Activated CD4-positive, CD25-positive, alpha-beta regulatory T cell treated with anti-CD3 and anti-CD28 coated beads, Interleukin-2, amount 50 U/mL, for 24 hours (primary cell): ENCODE measurements at regions not wholly inside any gene's neighbourhood (a gene's known extent, or its start where the extent isn't known, plus 50 kb on each side); places are given as distances from the start of the nearest gene placed in this dataset.

ENCODE experiments used
- ATAC-seq, 2 donors: fragments of 150-1000 bp; cut with Tn5 transposase; one replicate each; pipeline ENCODE4 v1.10.0; 2021; ENCODE audit warnings: mild to moderate bottlenecking in 1 of 2, moderate library complexity in 1 of 2

GRCh38 chr9:90290716-90291485 is 351.7 kb downstream of the DIRAS2 start:
- no peak for ATAC-seq

- no peak for ATAC-seq
Measured at GRCh38 chr9:90296539-90296938, 346.1 kb downstream of the DIRAS2 start.

DNA sequence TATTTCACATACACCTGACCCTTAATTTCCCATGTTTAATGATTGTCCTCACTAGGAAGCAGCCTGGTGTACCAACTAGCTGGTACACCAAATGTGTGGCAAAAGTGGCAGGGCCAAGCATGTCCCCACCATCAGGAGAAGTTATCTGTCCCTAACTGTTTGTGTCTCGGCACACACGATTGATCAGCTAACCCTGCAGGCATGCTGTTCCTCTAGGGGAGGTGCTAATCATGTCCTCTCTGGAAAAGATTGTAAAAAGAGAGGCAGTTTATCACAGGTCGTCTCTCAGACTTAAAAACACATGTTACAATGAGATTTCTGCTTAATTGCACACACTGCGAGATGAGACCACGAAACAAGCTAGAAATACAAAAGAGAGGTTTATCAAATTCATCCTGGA is 342.7 kb downstream of the DIRAS2 start:
- ATAC-seq = no peak

DNA sequence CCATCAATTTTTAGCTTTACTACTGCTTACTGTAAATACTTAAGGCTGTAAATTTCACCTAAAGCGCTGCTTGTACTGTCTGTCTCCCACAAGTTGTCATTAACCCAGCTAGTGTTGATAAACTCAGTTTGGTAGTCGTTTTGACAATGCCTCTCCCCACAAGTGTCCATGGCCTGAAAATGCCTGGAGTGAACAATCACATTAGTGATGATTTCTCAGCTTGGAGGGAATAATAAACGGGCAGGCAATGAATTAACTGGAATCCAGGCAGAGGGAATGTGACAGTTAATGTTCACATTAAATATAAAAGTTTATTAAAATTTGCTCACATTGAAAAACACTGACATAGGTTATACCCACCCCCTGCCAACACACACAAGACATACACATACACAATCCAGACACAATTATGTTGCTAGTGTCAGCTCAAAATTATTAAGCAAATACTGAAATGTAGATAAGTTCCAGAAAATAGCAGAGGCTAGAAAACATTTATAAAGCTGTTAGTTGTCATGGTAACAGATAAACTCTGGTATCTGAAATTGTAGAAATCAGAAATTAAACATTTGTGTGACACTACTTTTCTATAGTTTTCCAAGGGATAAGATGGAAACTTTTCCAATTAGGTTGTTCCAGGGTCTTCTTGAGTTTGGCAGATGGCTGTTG is 341.9 kb downstream of the DIRAS2 start:
- ATAC-seq = no peak

DNA sequence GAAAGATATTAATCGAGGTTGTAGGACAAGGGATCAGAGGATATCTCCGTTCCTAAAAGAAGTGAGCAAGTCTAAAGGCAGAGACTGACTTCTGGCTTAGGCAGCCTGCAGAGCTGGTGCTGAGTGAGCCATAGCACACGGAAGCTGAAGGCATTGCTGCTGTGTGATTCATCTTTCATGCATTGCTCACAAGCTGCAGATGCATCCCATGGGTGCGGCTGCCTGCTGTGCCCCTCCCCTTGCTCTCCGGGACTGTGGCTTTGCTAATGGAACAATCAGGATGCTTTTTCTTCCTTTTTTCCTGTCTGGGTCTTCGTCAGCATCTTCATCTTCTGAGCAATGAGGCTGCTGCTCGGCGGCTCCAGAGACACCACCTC is 341.4 kb downstream of the DIRAS2 start:
- no peak for ATAC-seq

- no peak for ATAC-seq
Measured at GRCh38 chr9:90303655-90304054, 339.0 kb downstream of the DIRAS2 start.

DNA sequence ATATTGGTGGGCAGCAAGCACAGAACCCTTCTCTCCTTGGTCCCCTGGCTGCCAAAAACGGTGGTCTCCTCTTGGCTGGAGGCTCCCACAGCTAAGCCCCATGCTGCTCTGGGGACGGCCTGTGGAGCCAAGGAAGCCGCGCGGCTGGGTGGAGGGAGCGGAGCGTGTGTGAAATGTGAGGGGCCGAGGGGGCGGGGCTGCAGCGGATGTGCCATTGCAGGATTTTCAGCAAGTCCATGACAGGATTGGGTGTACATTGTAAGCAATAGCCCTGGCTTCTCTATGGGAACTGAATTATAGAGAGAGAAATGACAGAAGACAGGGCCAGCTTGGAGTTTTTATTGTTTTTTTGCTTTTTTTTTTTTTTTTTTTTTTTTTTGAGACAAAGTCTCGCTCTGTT is 336.5 kb downstream of the DIRAS2 start:
- ATAC-seq = no peak

GRCh38 chr9:90307167-90307833 is 335.3 kb downstream of the DIRAS2 start:
- ATAC-seq = no peak

GRCh38 chr9:90307891-90308290 is 334.7 kb downstream of the DIRAS2 start:
- ATAC-seq = no peak

DNA sequence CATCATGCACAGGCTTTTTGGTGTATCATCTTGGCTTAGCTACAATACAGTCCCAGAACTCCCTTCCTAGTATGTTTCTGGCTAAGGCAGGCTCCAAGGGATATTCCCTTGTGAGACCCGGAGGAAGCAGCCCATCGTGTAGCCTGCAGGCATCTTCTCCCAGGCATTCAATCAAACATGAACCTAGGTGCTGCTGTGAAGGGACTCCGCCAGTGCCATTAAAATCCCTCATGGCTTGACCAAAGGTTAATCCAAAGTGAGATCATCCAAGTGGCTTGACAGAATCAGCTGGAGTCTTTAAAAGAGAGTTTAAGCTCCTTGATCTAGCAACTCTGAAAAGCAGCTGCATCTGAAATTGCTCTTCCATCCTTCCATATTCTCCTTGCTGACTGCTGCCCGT is 333.9 kb downstream of the DIRAS2 start:
- ATAC-seq = no peak

- no peak for ATAC-seq
Measured at GRCh38 chr9:90309809-90310520, 332.7 kb downstream of the DIRAS2 start.

- no peak for ATAC-seq
Measured at GRCh38 chr9:90310521-90310876, 332.1 kb downstream of the DIRAS2 start.

DNA sequence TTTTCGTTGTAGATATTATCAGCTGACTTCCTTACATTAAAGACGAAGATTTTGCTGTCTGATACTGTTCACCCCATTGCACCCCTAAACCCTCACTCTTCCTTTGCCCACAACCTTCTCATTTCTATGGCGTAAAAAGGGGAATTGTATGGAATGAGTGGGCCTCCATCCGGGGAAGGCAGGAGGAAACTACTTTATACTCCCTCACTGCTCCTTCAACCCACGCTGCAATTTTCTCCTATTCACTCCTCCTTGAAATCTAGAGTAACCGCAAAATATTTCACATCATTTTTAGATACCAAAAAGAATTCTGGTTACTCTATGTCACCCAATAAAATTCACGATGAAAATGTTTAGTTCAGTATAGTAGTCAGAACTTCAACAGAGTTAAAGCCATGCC is 330.8 kb downstream of the DIRAS2 start:
- no peak for ATAC-seq

DNA sequence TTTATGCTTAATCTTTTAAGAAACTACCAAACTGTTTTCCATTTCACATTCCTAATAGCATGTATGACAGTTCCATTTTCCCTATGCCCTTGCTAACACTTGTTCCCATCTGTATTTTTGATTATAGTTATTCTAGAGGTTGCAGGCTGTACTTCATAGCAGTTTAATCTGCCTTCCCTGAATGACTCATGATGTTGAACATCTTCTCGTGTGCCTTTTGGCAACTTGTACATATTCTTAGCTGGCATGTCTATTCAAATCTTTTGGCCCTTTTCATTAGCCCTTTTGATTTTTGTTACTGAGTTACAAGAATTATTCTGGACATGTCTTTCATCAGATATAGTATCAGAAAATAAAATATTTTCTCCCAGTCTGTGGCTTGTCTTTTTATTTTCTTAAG is 320.3 kb downstream of the DIRAS2 start:
- no peak for ATAC-seq

DNA sequence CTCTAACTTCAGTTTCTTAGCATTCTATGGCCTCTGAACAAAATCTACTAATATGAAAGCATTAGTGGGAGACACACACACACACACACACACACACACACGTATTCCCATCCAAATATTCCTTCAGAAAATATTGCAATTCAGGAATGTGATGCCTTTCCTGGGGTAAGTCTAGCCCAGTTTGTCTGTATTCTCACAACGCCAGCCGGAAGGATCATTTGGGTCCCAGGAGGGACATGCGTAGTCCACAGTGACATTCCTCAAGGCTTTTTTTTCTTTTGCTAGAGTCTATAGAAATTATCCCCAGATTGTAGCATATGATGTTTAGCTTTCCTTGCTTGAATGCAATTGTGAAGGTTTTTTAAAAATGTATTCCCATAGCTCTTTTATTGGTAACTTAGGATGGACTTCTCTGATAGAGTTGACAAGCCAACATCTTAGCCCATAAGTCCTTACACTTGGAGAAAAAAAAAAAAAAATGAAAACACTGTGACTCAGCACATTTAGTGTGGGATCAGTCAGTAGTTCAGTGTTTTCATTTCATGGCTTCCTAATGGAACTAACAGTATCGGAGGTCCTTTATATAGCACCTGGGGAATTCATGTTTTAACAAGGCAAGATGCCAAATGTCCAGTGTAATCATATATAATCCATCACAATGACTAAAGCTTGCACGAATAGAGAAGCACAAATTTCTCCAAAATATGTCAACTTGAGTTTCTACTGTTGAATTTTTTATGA is 316.5 kb downstream of the DIRAS2 start:
- no peak for ATAC-seq

DNA sequence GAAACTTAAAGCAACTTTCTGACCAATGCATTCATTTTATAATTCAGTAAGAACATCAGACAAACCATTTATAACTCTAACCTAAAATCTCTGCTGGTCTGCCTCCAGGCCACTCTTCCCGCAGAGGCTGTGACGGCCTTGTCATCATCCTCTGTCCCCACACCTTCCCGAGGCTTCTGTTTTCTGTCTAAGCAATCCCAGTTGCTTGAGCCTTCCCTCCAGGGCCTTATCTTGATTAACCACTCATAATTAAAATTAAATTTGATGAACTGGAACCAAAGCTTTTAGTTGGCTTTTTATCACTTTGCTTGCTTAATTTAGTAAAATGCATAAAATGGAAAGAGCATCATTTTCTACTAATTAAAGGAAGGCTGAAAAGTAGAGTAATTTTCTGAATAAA is 312.4 kb downstream of the DIRAS2 start:
- ATAC-seq = no peak

DNA sequence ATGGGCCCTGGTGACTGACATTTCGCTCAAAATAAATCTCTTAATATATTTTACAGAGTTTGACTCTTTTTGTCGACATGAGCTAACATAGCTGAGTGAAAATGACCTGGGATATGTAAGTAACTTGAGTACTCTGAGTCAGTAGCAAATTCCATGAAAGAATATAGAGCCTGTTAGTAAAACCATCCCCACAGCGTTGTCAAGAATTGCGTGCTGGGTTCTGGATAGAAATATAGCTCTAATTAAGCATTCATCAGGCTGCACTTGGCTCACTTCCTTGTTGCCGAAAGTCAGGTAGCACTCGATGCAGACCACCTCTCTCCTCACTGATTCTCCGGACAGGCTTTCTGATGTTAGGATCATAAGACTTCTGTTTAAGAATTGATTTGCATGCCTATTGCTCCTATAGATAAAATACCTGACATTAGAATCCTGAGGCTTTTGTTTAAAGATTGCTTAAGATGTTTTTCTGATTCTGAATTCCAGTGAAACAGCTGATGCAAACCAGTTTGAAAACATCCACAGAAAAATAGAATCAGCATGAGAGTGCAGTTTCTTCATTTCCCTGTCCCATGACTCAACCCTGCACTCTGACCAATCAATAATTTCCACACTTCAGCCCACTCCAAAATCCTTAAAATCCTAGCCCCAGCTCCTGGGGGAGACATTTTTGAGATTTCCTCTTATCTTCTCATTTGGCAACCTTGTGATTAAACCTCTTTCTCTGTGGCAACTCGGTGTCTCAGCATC is 310.6 kb downstream of the DIRAS2 start:
- ATAC-seq = no peak

- ATAC-seq = no peak
Measured at GRCh38 chr9:90333226-90333625, 309.4 kb downstream of the DIRAS2 start.

GRCh38 chr9:90340421-90340820 is 302.2 kb downstream of the DIRAS2 start:
- no peak for ATAC-seq

DNA sequence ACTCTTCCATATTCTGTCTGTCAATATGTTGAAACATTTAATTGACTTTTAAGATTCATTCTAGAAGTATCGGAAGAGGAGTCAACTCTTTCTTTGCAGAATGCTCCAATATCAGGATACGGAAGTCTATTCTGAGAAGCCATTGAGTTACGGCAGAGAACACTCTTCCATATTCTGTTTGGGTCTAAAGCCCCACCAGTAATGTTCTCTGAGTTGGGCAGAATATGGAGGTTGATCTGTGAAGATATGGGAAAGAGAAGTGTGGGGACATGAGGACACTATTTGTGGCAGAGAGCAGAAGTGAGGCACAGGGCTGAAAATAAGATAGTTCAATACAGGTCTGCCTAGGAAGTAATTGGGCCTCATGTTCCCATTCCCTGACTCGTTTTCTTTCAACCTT is 300.0 kb downstream of the DIRAS2 start:
- no peak for ATAC-seq

DNA sequence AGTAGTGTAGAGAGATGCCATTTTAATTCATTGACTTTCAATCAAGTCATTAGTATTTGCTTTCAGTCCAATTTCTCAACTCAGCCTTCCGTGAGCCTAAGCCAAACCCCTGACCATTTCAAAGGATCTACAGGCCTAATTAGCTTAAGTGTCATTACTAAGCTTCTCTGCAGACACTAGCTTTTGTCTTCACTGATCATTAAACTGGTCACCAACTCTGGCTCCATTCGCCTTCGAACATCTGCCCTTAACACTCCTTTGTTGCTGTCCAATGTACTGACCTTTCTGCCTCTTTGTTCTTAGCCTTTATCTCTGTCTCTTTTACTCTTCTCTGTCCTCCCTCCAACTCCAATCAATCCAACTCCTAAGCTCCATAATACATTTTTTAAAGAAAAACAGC is 299.3 kb downstream of the DIRAS2 start:
- no peak for ATAC-seq

DNA sequence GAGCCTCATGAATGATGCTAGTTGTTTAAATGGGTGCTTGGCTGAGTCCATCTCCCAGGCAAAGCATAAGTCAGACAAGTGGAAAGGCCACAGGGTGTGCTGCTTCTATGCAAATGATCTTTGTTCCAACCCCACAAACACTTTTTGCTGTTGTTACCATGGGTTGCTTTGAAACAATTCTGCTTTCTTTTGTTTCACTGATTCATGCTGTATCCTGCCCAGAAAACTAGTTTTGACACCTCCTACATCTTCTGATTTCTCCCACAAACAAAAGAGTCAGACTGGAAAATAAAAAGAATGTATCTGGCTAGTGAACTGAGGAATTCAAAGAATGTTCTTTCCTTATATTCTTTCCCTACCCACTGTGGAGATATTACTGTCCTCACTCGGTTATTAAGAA is 298.6 kb downstream of the DIRAS2 start:
- no peak for ATAC-seq
